ENCODE measurements at regions not wholly inside any gene's neighbourhood (a gene's known extent, or its start where the extent isn't known, plus 50 kb on each side); places are given as distances from the start of the nearest gene placed in this dataset.

GRCh38 chr3:157999246-157999645, 107.0 kb downstream of the SHOX2 start:
- no peak for TF ChIP-seq EZH2phosphoT487 (IDR thresholded peaks at IDR 0.05; ENCODE audit: insufficient read depth, low read depth)
- no peak for TF ChIP-seq EZH2 (IDR thresholded peaks at IDR 0.05; ENCODE audit: insufficient read depth, poor library complexity, severe bottlenecking)
- DNase-seq, result peak; percentile 1
- Histone ChIP-seq H3F3A (ENCODE audit: insufficient read depth) (no peaks in the 10 kb centered on the region), H3K36me3 (ENCODE audit: low read depth) (no peaks in the 10 kb centered on the region), H3K79me2 (ENCODE audit: insufficient read depth) (no peaks in the 10 kb centered on the region), H4K20me1 (ENCODE audit: insufficient read depth) (no peaks in the 10 kb centered on the region), H3K9me2 (ENCODE audit: insufficient read depth) (no peaks in the 10 kb centered on the region), H3K4me2 (ENCODE audit: unreplicated experiment) (no peak overlapping the region), H3K27ac (no peak overlapping the region), H3K9me3 (ENCODE audit: low read depth) (peaks cover 6% of the 10 kb centered on the region), H3K9ac (no peak overlapping the region), H3K4me3 (no peak overlapping the region), H3K27me3 (replicated peaks; ENCODE audit: insufficient read depth) (no peaks in the 10 kb centered on the region), H2AFZ (no peak overlapping the region), H3K4me1 (ENCODE audit: insufficient read depth) (no peaks in the 10 kb centered on the region)
- WGBS, 2 experiments (ENCODE audit: low coverage in 1 of 2, low lambda C conversion rate in 2 of 2, missing lambda C conversion rate in 2 of 2), result 42 to 44% methylated on average over 5 of the region's 5 CpGs
- in situ Hi-C loops (cut with MboI), result no loop called here

- Histone ChIP-seq H3K36me3 (ENCODE audit: low read depth) (no peaks in the 10 kb centered on the region), H3K9me3 (ENCODE audit: low read depth) (no peaks in the 10 kb centered on the region), H3K9ac (no peak overlapping the region), H3K4me2 (ENCODE audit: unreplicated experiment) (no peak overlapping the region), H2AFZ (no peak overlapping the region), H3K27me3 (replicated peaks; ENCODE audit: insufficient read depth) (no peaks in the 10 kb centered on the region), H3F3A (ENCODE audit: insufficient read depth) (no peaks in the 10 kb centered on the region), H3K27ac (no peak overlapping the region), H3K4me1 (ENCODE audit: insufficient read depth) (no peaks in the 10 kb centered on the region), H3K9me2 (ENCODE audit: insufficient read depth) (no peaks in the 10 kb centered on the region), H3K4me3 (no peak overlapping the region), H3K79me2 (ENCODE audit: insufficient read depth) (no peaks in the 10 kb centered on the region), H4K20me1 (ENCODE audit: insufficient read depth) (no peaks in the 10 kb centered on the region)
- in situ Hi-C loops (cut with MboI), result no loop called here
- DNase-seq, result no peak
- 62 to 66% methylated on average over 1 of the region's 1 CpG for WGBS, 2 experiments (ENCODE audit: low coverage in 1 of 2, low lambda C conversion rate in 2 of 2, missing lambda C conversion rate in 2 of 2)
- no peak for TF ChIP-seq EZH2 (IDR thresholded peaks at IDR 0.05; ENCODE audit: insufficient read depth, poor library complexity, severe bottlenecking)
- no peak for TF ChIP-seq EZH2phosphoT487 (IDR thresholded peaks at IDR 0.05; ENCODE audit: insufficient read depth, low read depth)
Measured at GRCh38 chr3:157982359-157982758, 123.9 kb downstream of the SHOX2 start.

- H3K4me2 ChIP-seq (ENCODE audit: unreplicated experiment), result no peak overlapping the region
- H3K27ac ChIP-seq, result no peak overlapping the region
- H3K9me2 ChIP-seq (ENCODE audit: insufficient read depth), result no peaks in the 10 kb centered on the region
- in situ Hi-C loops (cut with MboI), result no loop called here
- no peaks in the 10 kb centered on the region for H3K36me3 ChIP-seq (ENCODE audit: low read depth)
- no peaks in the 10 kb centered on the region for H3K4me1 ChIP-seq (ENCODE audit: insufficient read depth)
- no peak overlapping the region for H3K4me3 ChIP-seq
- TF ChIP-seq EZH2 (IDR thresholded peaks at IDR 0.05; ENCODE audit: insufficient read depth, poor library complexity, severe bottlenecking), result no peak
- no peak for TF ChIP-seq EZH2phosphoT487 (IDR thresholded peaks at IDR 0.05; ENCODE audit: insufficient read depth, low read depth)
- H3K9me3 ChIP-seq (ENCODE audit: low read depth), result no peaks in the 10 kb centered on the region
- H3K9ac ChIP-seq, result no peak overlapping the region
- 52 to 60% methylated on average over 3 of the region's 3 CpGs for WGBS, 2 experiments (ENCODE audit: low coverage in 1 of 2, low lambda C conversion rate in 2 of 2, missing lambda C conversion rate in 2 of 2)
- no peak for DNase-seq
- no peaks in the 10 kb centered on the region for H3K27me3 ChIP-seq (replicated peaks; ENCODE audit: insufficient read depth)
- H3K79me2 ChIP-seq (ENCODE audit: insufficient read depth), result no peaks in the 10 kb centered on the region
- no peaks in the 10 kb centered on the region for H4K20me1 ChIP-seq (ENCODE audit: insufficient read depth)
- H2AFZ ChIP-seq, result no peak overlapping the region
- H3F3A ChIP-seq (ENCODE audit: insufficient read depth), result no peaks in the 10 kb centered on the region
Measured at GRCh38 chr3:157981819-157982218, 124.4 kb downstream of the SHOX2 start.

GRCh38 chr3:157979022-157979421, 127.2 kb downstream of the SHOX2 start:
- Histone ChIP-seq H3K27me3 (replicated peaks; ENCODE audit: insufficient read depth) (no peaks in the 10 kb centered on the region), H3K9me3 (ENCODE audit: low read depth) (no peaks in the 10 kb centered on the region), H3K9ac (no peak overlapping the region), H3K27ac (no peak overlapping the region), H3K9me2 (ENCODE audit: insufficient read depth) (no peaks in the 10 kb centered on the region), H3K79me2 (ENCODE audit: insufficient read depth) (no peaks in the 10 kb centered on the region), H3F3A (ENCODE audit: insufficient read depth) (no peaks in the 10 kb centered on the region), H3K4me2 (ENCODE audit: unreplicated experiment) (no peak overlapping the region), H3K4me3 (no peak overlapping the region), H4K20me1 (ENCODE audit: insufficient read depth) (no peaks in the 10 kb centered on the region), H2AFZ (no peak overlapping the region), H3K4me1 (ENCODE audit: insufficient read depth) (no peaks in the 10 kb centered on the region), H3K36me3 (ENCODE audit: low read depth) (no peaks in the 10 kb centered on the region)
- no peak for TF ChIP-seq EZH2phosphoT487 (IDR thresholded peaks at IDR 0.05; ENCODE audit: insufficient read depth, low read depth)
- TF ChIP-seq EZH2 (IDR thresholded peaks at IDR 0.05; ENCODE audit: insufficient read depth, poor library complexity, severe bottlenecking), result no peak
- WGBS, 2 experiments (ENCODE audit: low coverage in 1 of 2, low lambda C conversion rate in 2 of 2, missing lambda C conversion rate in 2 of 2), result 88 to 95% methylated on average over 1 of the region's 1 CpG
- in situ Hi-C loops (cut with MboI), result no loop called here
- no peak for DNase-seq

GRCh38 chr3:157961665-157962064, 144.6 kb downstream of the SHOX2 start:
- in situ Hi-C loops (cut with MboI), result no loop called here
- Histone ChIP-seq H3K27ac (no peak overlapping the region), H3F3A (ENCODE audit: insufficient read depth) (no peaks in the 10 kb centered on the region), H3K9me3 (ENCODE audit: low read depth) (no peaks in the 10 kb centered on the region), H3K4me2 (ENCODE audit: unreplicated experiment) (no peak overlapping the region), H3K4me1 (ENCODE audit: insufficient read depth) (no peaks in the 10 kb centered on the region), H3K9ac (no peak overlapping the region), H3K9me2 (ENCODE audit: insufficient read depth) (no peaks in the 10 kb centered on the region), H2AFZ (no peak overlapping the region), H3K27me3 (replicated peaks; ENCODE audit: insufficient read depth) (no peaks in the 10 kb centered on the region), H4K20me1 (ENCODE audit: insufficient read depth) (no peaks in the 10 kb centered on the region), H3K4me3 (no peak overlapping the region), H3K36me3 (ENCODE audit: low read depth) (no peaks in the 10 kb centered on the region), H3K79me2 (ENCODE audit: insufficient read depth) (no peaks in the 10 kb centered on the region)
- no peak for DNase-seq
- TF ChIP-seq EZH2 (IDR thresholded peaks at IDR 0.05; ENCODE audit: insufficient read depth, poor library complexity, severe bottlenecking) (no peak), EZH2phosphoT487 (IDR thresholded peaks at IDR 0.05; ENCODE audit: insufficient read depth, low read depth) (no peak)
- 41 to 43% methylated on average over 2 of the region's 2 CpGs for WGBS, 2 experiments (ENCODE audit: low coverage in 1 of 2, low lambda C conversion rate in 2 of 2, missing lambda C conversion rate in 2 of 2)
